A549 (cell line): ENCODE measurements at regions not wholly inside any gene's neighbourhood (a gene's known extent, or its start where the extent isn't known, plus 50 kb on each side); places are given as distances from the start of the nearest gene placed in this dataset.

ENCODE experiments used
- ATAC-seq, 2 experiments: fragments of 200-7000 bp in 1 of 2; fragments of >200 bp in 1 of 2; cut with Nextera tagmentation in 1 of 2; cut with Tn5 transposase in 1 of 2; 3 replicates each; pipeline versions ENCODE4 v1.8.0 to v1.9.1; 2018 to 2020; ENCODE audit warnings: mild to moderate bottlenecking in 1 of 2, moderate library complexity in 1 of 2
- CTCF ChIA-PET: fragments of 300-600 bp; sonication (Branson Sonifier 250); formaldehyde crosslinking; extraction: SDS; loops from one replicate; lab custom pipeline; 2021; ENCODE audit warnings: antibody characterized with exemption, inconsistent platforms; lab: Yijun Ruan, JAX
- POLR2A ChIA-PET: fragments of 350-600 bp; formaldehyde crosslinking; extraction: SDS; loops from one replicate; lab custom pipeline; 2021; ENCODE audit warnings: antibody characterized with exemption, inconsistent platforms; lab: Yijun Ruan, JAX
- DNase-seq, 2 experiments: peaks; one replicate each; pipeline versions ENCODE4 v3.0.0 to v3.0.0-alpha.2; 2011 to 2016; ENCODE audit warnings: low read depth in 1 of 2, low spot score in 1 of 2
- FAIRE-seq: peaks from 2 replicates; lab custom pipeline; 2011; peaks lifted over from hg19 to GRCh38; lab: Jason Lieb, UNC
- H3K27ac ChIP-seq, 2 experiments: fragments of >200 bp; sonication (Bioruptor Twin); formaldehyde crosslinking; 3 replicates each; pipeline ENCODE4 v1.5.1; 2016 to 2017
- H3K4me1 ChIP-seq: fragments of >200 bp; sonication (Bioruptor Twin); formaldehyde crosslinking; 3 replicates; pipeline ENCODE4 v1.6.1; 2016
- H3K4me2 ChIP-seq: fragments of >200 bp; sonication (Bioruptor Twin); formaldehyde crosslinking; 3 replicates; pipeline ENCODE4 v1.6.1; 2016
- H3K4me3 ChIP-seq: fragments of >200 bp; sonication (Bioruptor Twin); formaldehyde crosslinking; 3 replicates; pipeline ENCODE4 v1.5.1; 2016
- H3K9me3 ChIP-seq: fragments of >200 bp; sonication (Bioruptor Twin); formaldehyde crosslinking; 3 replicates; pipeline ENCODE4 v1.6.1; 2016
- CEBPB ChIP-seq, 2 experiments: fragments of >200 bp in 1 of 2; sonication (Bioruptor Twin) in 1 of 2; formaldehyde crosslinking in 1 of 2; IDR thresholded peaks; 2 replicates each; pipeline ENCODE4 v1.6.1; 2012 to 2016
- CHD2 ChIP-seq: fragments of 150-350 bp; IDR thresholded peaks from 2 replicates; pipeline ENCODE4 v1.6.1; 2014; ENCODE audit warnings: low read length; ENCODE audit not compliant: partially characterized antibody
- EP300 ChIP-seq, 2 experiments: fragments of >200 bp; sonication (Bioruptor Twin); formaldehyde crosslinking; IDR thresholded peaks; 2 replicates in 1 of 2; 3 replicates in 1 of 2; pipeline ENCODE4 v1.6.1; 2016 to 2017
- FOXS1 ChIP-seq: fragments of 250-450 bp; sonication (Bioruptor Pico); IDR thresholded peaks from 2 replicates; pipeline ENCODE4 v1.5.0; 2020; ENCODE audit warnings: mild to moderate bottlenecking, moderate library complexity
- GATA3 ChIP-seq: IDR thresholded peaks from 2 replicates; pipeline ENCODE4 v1.6.1; 2012; ENCODE audit warnings: borderline replicate concordance
- HEYL ChIP-seq: fragments of 250-450 bp; sonication (Bioruptor Pico); IDR thresholded peaks from 2 replicates; pipeline ENCODE4 v1.8.0; 2021; ENCODE audit warnings: mild to moderate bottlenecking, moderate library complexity
- HMGXB4 ChIP-seq: fragments of 250-450 bp; sonication (Bioruptor Pico); IDR thresholded peaks from 2 replicates; pipeline ENCODE4 v1.5.0; 2021; ENCODE audit warnings: mild to moderate bottlenecking, moderate library complexity, borderline replicate concordance
- KDM1A ChIP-seq: fragments of 200-600 bp; sonication (generic); IDR thresholded peaks from 2 replicates; pipeline ENCODE4 v1.6.1; 2016; ENCODE audit warnings: low read depth, mild to moderate bottlenecking
- MAFK ChIP-seq: fragments of 450-650 bp; IDR thresholded peaks from 2 replicates; pipeline ENCODE4 v1.6.1; 2014; ENCODE audit not compliant: partially characterized antibody
- MAZ ChIP-seq: fragments of 150-350 bp; IDR thresholded peaks from 2 replicates; pipeline ENCODE4 v1.6.1; 2014; ENCODE audit warnings: antibody characterized with exemption, low read depth, low read length, borderline replicate concordance
- PHF8 ChIP-seq: fragments of 200-600 bp; sonication (generic); IDR thresholded peaks from 2 replicates; pipeline ENCODE4 v1.6.1; 2016; ENCODE audit warnings: low read depth, mild to moderate bottlenecking, antibody characterized with exemption, moderate library complexity, borderline replicate concordance
- POLR2AphosphoS2 ChIP-seq: conservative IDR thresholded peaks from 2 replicates; pipeline ENCODE4 v1.6.1; 2012; ENCODE audit warnings: low read length, improper control_type of control experiment, inconsistent platforms
- RARB ChIP-seq: fragments of 250-450 bp; sonication (Bioruptor Pico); IDR thresholded peaks from 2 replicates; pipeline ENCODE4 v1.8.0; 2021; ENCODE audit warnings: mild to moderate bottlenecking, moderate library complexity
- RCOR1 ChIP-seq: fragments of 150-350 bp; IDR thresholded peaks from 2 replicates; pipeline ENCODE4 v1.6.1; 2014; ENCODE audit warnings: antibody characterized with exemption, low read length, low read depth
- REST ChIP-seq: fragments of 200-600 bp; sonication (generic); IDR thresholded peaks from 2 replicates; pipeline ENCODE4 v1.6.1; 2016; ENCODE audit warnings: antibody characterized with exemption, mild to moderate bottlenecking, moderate library complexity
- ZFP36 ChIP-seq: fragments of 450-650 bp; IDR thresholded peaks from 2 replicates; pipeline ENCODE4 v1.6.1; 2014; ENCODE audit warnings: borderline replicate concordance; ENCODE audit not compliant: partially characterized antibody
- WGBS: methylation state at CpG from one replicate; pipeline ENCODE4 v1.1.6; 2017; ENCODE audit errors: missing lambda C conversion rate; 5-methylcytosine and 5-hydroxymethylcytosine counted together
- TF ChIP-seq, protein P1 (sequence below): fragments of >200 bp; sonication (Bioruptor Twin); formaldehyde crosslinking; IDR thresholded peaks from 2 replicates; pipeline ENCODE4 v1.6.1; 2016
- TF ChIP-seq, protein P2 (sequence below): fragments of >200 bp; sonication (Bioruptor Twin); formaldehyde crosslinking; IDR thresholded peaks from 3 replicates; pipeline ENCODE4 v1.5.1; 2016

GRCh38 chr1:81435175-81435574, 365.6 kb upstream of the ADGRL2 start:
- Histone ChIP-seq H3K9me3 (no peaks in the 10 kb centered on the region), H3K4me1 (no peaks in the 10 kb centered on the region), H3K4me3 (no peak overlapping the region), H3K4me2 (no peak overlapping the region), H3K27ac (no peak overlapping the region)
- DNase-seq (no peak), FAIRE-seq (no peak), ATAC-seq (no peak)
- WGBS, result 13% methylated on average over 1 of the region's 1 CpG
- TF ChIP-seq RCOR1, result no peak
- POLR2A ChIA-PET, result no interaction called here
- CTCF ChIA-PET, result no interaction called here

- 25% methylated on average over 2 of the region's 2 CpGs for WGBS
- H3K27ac ChIP-seq, result no peak overlapping the region
- H3K9me3 ChIP-seq, result no peaks in the 10 kb centered on the region
- no peak for TF ChIP-seq POLR2AphosphoS2
- TF ChIP-seq FOXS1, result no peak
- TF ChIP-seq MAZ, result no peak
- TF ChIP-seq RARB (CRISPR knock-in tag), result no peak
- TF ChIP-seq PHF8, result no peak
- no peak for TF ChIP-seq HEYL (CRISPR knock-in tag)
- no peak for TF ChIP-seq EP300 (IDR thresholded peaks at IDR 0.05)
- no peak for TF ChIP-seq CEBPB (IDR thresholded peaks at IDR 0.05)
- no peak for TF ChIP-seq KDM1A
- no peak for TF ChIP-seq RCOR1
- CTCF ChIA-PET, result no interaction called here
- DNase-seq (no peak), FAIRE-seq (no peak), ATAC-seq (no peak)
- POLR2A ChIA-PET, result no interaction called here
- no peak overlapping the region for H3K4me3 ChIP-seq
- no peak overlapping the region for H3K4me2 ChIP-seq
- no peaks in the 10 kb centered on the region for H3K4me1 ChIP-seq
Measured at GRCh38 chr1:81433676-81434075, 367.1 kb upstream of the ADGRL2 start.

- CTCF ChIA-PET, result no interaction called here
- H3K4me1 ChIP-seq, result no peaks in the 10 kb centered on the region
- POLR2A ChIA-PET, result no interaction called here
Measured at GRCh38 chr1:81432654-81433109, 368.1 kb upstream of the ADGRL2 start.

More at GRCh38 chr1:81432654-81433109, 368.1 kb upstream of the ADGRL2 start:
- Histone ChIP-seq H3K9me3 (no peaks in the 10 kb centered on the region), H3K4me3 (no peak overlapping the region), H3K27ac (no peak overlapping the region), H3K4me2 (no peak overlapping the region)
- TF ChIP-seq, protein P1, sequence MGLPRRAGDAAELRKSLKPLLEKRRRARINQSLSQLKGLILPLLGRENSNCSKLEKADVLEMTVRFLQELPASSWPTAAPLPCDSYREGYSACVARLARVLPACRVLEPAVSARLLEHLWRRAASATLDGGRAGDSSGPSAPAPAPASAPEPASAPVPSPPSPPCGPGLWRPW, result no peak
- TF ChIP-seq ZFP36, result no peak
- no peak for TF ChIP-seq GATA3
- TF ChIP-seq, protein P2, sequence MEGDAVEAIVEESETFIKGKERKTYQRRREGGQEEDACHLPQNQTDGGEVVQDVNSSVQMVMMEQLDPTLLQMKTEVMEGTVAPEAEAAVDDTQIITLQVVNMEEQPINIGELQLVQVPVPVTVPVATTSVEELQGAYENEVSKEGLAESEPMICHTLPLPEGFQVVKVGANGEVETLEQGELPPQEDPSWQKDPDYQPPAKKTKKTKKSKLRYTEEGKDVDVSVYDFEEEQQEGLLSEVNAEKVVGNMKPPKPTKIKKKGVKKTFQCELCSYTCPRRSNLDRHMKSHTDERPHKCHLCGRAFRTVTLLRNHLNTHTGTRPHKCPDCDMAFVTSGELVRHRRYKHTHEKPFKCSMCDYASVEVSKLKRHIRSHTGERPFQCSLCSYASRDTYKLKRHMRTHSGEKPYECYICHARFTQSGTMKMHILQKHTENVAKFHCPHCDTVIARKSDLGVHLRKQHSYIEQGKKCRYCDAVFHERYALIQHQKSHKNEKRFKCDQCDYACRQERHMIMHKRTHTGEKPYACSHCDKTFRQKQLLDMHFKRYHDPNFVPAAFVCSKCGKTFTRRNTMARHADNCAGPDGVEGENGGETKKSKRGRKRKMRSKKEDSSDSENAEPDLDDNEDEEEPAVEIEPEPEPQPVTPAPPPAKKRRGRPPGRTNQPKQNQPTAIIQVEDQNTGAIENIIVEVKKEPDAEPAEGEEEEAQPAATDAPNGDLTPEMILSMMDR, result no peak
- no peak for TF ChIP-seq CHD2
- no peak for TF ChIP-seq HMGXB4 (CRISPR knock-in tag)
- TF ChIP-seq MAFK, result no peak
- no peak for TF ChIP-seq REST
- DNase-seq (no peak), ATAC-seq (no peak), FAIRE-seq (no peak)
- 67% methylated on average over 8 of the region's 8 CpGs for WGBS
